Tibial nerve (tissue), 3 donors: ENCODE measurements at regions not wholly inside any gene's neighbourhood (a gene's known extent, or its start where the extent isn't known, plus 50 kb on each side); places are given as distances from the start of the nearest gene placed in this dataset.

ENCODE experiments used
- POLR2A ChIP-seq, 2 donors: fragments of 450-650 bp; IDR thresholded peaks; one replicate each; pipeline ENCODE4 v1.6.1; 2017; ENCODE audit warnings: antibody characterized with exemption in 2 of 2, mild to moderate bottlenecking in 2 of 2, moderate library complexity in 2 of 2
- TF ChIP-seq, protein P1 (sequence below), 5 experiments: fragments of 200-600 bp in 3 of 5; fragments of 450-650 bp in 2 of 5; sonication (generic) in 3 of 5; IDR thresholded peaks; one replicate each; pipeline ENCODE4 v1.5.1; 2016 to 2019; ENCODE audit warnings: antibody characterized with exemption in 5 of 5, mild to moderate bottlenecking in 3 of 5, moderate library complexity in 2 of 5

DNA sequence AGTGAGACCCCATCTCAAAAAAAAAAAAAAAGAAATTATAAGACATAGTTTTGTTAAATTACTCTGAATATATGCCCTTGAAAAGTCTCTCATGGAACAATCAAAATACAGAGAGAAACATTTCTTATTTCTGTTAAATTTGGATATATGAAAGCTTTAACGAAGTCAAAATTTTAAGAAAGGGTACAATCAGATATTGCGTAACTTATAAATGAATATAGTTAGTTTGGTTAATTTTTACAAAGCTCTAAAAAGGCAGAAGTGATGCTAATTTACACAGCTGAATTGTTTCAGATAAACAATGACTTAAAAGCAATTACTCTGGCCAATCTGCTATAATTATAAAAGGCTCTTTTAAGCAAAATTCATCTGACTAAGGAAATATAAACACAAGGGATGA lies 611.6 kb upstream of the CCDC179 start:
- TF ChIP-seq, protein P1, sequence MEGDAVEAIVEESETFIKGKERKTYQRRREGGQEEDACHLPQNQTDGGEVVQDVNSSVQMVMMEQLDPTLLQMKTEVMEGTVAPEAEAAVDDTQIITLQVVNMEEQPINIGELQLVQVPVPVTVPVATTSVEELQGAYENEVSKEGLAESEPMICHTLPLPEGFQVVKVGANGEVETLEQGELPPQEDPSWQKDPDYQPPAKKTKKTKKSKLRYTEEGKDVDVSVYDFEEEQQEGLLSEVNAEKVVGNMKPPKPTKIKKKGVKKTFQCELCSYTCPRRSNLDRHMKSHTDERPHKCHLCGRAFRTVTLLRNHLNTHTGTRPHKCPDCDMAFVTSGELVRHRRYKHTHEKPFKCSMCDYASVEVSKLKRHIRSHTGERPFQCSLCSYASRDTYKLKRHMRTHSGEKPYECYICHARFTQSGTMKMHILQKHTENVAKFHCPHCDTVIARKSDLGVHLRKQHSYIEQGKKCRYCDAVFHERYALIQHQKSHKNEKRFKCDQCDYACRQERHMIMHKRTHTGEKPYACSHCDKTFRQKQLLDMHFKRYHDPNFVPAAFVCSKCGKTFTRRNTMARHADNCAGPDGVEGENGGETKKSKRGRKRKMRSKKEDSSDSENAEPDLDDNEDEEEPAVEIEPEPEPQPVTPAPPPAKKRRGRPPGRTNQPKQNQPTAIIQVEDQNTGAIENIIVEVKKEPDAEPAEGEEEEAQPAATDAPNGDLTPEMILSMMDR (IDR thresholded peaks at IDR 0.05) = no peak
- TF ChIP-seq POLR2A (IDR thresholded peaks at IDR 0.05) = no peak
